CD4-positive, alpha-beta T cell treated with Interferon alpha-2 for 1 hour (primary cell): ENCODE measurements at regions not wholly inside any gene's neighbourhood (a gene's known extent, or its start where the extent isn't known, plus 50 kb on each side); places are given as distances from the start of the nearest gene placed in this dataset.
A peak's percentile ranks its signal among the peaks of the same experiment; 100 is the strongest.
"Not testable (repeated sequence)": the region's sequence is repeated elsewhere in the genome, so short reads cannot be mapped to it uniquely, and the experiment has no call there.

Experiments used
- DNase-seq, 2 donors: peaks; one replicate each; pipeline ENCODE4 v3.0.0-alpha.2; 2020 to 2022

- DNase-seq = no peak
Observed at GRCh38 chr3:66812741-66813140, 185.4 kb upstream of the KBTBD8 start.

GRCh38 chr3:66816090-66816761 lies 181.9 kb upstream of the KBTBD8 start:
- DNase-seq = peak in 1 of 2 donors; percentile 59

DNA sequence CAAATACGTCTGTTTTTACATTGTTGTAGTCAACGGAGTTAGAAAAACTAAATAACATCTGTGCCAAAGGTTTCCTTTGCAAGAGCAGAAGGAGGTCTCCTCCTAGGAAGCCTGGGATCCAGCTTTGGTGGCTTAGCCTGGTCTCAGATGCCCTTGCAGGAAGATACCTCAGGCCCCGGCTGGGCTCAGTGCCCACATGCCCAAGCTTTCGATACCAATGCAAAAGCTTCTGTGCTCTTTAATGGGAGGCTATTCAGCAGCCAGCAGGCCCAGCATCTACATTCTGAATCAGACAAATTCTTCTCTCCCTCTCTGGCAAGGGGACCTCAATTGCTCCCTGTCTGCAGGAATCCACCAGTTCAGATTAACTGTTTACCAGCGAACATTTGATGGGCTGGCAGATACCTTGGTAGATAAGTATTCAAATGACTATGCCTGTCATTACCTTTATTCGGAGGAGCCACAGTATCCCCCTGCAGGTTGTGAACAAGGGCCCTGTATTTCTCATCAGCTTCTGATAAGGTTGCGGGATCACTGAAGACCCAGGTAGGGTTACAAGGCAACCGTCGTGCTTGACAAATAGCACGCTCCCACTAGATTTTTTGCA lies 180.1 kb upstream of the KBTBD8 start:
- DNase-seq = no peak

- DNase-seq = no peak
Observed at GRCh38 chr3:66819993-66820501, 178.1 kb upstream of the KBTBD8 start.

DNA sequence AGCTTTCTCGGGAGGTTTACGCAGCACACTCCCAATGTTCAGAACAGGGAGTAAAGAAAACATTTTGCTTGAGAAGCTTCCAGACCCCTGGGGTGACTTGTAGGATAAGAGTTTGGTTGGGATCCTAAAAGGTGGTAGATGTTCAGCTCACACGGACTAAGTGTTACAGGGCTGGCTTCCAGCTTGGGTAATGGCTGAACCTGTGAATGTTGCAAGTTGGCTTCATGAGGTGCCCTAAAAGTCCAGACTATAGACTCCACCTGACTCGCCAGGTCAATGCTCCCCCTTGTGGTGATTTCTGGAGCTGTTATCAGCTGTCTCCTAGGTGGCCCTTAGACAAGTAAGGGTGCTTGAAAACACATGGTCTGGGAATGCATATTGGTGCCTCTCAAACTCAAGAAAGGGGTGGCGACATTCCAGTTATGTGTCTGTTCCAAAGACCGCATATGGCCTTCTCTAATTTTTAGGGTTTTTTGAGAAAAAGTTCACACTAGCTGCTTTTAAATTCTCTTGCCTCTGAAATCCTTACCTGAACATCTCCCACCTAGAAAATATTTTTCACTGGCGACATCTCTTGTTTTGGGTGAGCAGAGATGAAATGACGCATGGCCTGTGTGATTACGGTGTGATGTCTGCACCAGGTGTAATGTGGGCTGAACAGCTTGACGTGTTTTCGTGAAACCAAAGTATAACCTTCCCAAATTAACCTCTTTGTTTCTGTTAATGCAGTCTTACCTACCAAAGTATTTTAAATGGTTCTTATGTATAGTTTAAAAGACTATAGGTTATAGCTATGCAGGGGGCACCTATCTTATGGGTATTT lies 175.7 kb upstream of the KBTBD8 start:
- DNase-seq = peak; percentile 46 to 74

DNA sequence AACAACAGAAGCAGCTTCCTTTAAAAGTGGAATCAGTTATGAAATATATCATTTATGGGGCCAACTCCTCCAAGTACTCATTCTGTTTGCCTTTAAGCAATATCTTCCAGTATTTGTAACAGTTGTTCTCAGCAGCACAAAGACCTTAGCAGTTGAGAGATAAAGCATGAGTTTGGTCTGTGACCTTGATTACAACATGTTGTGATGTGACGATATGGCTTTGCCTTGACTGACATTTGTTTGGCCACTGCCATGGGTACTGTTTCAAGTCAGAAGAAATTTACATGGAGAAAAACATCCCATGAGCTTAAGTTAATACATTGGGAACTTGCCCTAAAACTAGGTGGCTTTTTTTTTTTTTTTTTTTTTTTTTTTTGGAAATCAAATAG lies 175.1 kb upstream of the KBTBD8 start:
- no peak for DNase-seq

GRCh38 chr3:66823532-66823931 lies 174.6 kb upstream of the KBTBD8 start:
- no peak for DNase-seq

DNA sequence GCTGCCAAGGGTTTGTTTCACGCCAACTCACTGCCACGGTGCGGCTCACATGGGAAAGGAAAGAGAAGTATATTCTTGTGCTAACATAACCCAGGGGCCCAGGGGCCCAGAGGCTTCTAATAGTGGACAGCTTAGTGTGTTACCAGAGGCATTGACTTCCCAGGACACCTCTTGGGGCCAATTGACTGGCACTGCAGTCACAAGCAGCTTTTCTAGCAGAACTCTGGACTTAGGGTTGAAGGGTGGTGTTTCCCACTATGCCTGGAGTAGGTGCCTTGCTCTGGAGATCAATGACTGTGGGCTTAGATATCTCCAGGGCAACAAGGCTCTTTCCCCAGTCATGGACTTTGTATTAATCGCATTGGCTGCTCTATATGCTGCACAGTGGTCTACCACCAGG lies 172.7 kb upstream of the KBTBD8 start:
- DNase-seq = no peak

DNA sequence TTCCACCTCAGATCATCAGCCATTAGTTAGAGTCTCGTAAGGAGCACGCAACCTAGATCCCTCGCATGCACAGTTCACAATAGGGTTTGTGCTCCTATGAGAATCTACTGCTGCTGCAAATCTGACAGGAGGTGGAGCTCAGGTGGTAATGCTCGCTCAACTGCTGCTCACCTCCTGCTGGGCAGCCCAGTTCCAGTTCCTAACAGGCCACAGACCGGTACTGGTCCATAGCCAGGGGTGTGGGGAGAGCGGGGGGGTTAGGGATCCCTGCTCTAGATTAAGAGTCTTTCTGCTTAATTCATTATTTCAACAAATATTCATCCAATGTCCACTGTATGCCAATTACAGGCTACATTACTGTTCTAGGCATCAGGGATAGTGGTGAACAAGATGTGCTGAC lies 170.4 kb upstream of the KBTBD8 start:
- DNase-seq = no peak

DNA sequence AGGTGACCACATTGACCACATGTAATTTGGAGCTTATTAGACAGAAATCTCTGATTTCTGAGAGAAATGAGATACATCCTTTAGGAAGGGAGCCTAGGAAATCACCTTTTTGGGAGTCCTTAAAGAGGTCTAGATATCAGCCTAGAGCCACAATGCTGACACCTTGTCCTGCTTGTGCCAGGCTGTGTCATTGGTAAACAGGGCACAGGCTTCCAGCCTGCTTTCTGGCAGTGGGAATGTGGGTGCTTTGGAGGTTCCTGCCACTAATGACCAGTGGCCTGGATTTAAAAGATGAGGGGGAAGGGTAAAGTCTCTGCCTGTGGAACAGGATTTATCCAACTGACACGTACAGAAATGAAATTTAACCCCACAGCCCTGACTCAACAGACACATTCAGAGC lies 169.8 kb upstream of the KBTBD8 start:
- DNase-seq = no peak

GRCh38 chr3:66830301-66830700 lies 167.8 kb upstream of the KBTBD8 start:
- no peak for DNase-seq

GRCh38 chr3:66831931-66832330 lies 166.2 kb upstream of the KBTBD8 start:
- DNase-seq = no peak

- DNase-seq = no peak
Observed at GRCh38 chr3:66836363-66837152, 161.5 kb upstream of the KBTBD8 start.

DNA sequence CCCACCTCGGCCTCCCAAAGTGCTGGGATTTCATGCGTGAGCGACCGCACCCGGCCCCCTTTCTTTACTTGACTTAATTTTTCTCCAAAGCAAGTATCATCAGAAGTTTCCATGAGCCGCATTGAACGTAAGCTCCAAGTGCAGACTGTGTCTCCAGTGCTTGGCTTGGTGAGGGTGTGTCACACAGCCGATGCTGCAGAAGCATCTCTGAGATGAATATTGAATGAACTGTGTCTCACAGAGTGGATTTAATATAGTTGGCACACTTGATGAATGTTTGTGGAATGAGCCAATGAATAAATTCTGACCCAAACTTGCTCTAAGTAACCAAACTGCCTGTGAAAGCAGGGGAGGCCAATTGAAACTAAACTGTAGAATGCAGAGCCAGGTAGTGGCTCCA lies 159.4 kb upstream of the KBTBD8 start:
- no peak for DNase-seq

DNA sequence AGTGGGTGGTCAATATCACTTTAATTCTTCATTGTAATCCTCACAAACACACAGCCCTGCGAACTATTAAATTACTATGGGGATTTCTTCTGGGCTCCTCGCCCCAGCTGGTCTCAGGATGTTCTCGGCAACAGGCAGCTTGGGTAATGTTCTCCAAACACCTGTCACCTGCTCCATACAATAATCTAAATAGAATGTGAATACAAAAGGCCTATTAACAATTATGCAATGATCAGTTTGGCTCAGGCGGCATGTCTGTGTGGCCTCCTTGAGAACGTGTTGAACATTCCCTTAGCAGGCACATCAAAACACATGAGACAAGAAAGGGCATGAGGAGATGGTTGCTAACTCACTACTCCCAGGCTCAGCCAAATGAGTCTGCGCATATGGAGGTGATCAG lies 158.6 kb upstream of the KBTBD8 start:
- no peak for DNase-seq

DNA sequence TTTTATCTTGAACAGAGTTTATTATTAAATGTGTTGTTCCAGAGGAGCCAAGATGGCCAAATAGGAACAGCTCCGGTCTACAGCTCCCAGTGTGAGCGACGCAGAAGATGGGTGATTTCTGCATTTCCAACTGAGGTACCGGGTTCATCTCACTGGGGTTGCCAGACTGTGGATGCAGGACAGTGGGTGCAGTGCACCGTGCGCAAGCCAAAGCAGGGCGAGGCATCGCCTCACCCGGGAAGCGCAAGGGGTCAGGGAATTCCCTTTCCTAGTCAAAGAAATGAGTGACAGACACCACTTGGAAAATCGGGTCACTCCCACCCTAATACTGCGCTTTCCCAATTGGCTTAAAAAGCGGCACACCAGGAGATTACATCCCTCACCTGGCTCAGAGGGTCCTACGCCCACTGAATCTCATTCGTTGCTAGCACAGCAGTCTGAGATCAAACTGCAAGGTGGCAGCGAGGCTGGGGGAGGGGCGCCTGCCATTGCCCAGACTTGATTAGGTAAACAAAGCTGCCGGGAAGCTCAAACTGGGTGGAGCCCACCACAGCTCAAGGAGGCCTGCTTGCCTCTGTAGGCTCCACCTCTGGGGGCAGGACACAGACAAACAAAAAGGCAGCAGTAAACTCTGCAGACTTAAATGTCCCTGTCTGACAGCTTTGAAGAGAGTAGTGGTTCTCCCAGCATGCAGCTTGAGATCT lies 155.2 kb upstream of the KBTBD8 start:
- not testable (repeated sequence) for DNase-seq

DNA sequence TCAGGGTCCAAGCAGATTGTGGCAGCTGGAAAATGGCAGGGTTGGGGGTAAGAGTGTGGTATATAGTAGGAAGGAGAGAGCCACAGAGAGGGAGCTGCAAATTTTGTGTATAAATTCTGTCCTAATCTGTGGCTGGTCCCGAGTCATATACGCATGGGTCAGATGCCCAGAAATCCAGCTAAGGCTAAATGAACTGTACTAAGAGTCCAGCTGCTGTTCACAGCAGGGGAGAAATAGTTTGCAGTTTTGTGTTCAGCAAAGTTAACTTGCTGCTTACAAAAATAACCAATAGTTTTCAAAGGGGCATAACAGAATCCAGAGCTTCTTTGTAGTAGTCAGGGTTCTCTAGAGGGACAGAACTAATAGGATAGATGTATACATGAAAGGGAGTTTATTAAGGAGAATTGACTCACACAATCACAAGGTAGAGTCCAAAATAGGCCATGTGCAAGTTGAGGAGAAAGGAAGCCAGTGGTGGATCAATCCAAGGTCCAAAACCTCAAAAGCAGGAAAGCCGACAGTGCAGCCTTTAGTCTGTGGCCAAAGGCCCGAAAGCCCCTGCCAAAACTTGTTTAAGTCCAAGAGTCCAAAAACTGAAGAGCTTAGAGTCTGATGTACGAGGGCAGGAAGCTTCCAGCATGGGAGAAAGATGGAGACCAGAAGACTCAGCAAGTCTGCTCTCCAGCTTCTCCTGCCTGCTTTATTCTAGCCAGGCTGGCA lies 146.1 kb upstream of the KBTBD8 start:
- no peak for DNase-seq

- DNase-seq = no peak
Observed at GRCh38 chr3:66854601-66855151, 143.4 kb upstream of the KBTBD8 start.

DNA sequence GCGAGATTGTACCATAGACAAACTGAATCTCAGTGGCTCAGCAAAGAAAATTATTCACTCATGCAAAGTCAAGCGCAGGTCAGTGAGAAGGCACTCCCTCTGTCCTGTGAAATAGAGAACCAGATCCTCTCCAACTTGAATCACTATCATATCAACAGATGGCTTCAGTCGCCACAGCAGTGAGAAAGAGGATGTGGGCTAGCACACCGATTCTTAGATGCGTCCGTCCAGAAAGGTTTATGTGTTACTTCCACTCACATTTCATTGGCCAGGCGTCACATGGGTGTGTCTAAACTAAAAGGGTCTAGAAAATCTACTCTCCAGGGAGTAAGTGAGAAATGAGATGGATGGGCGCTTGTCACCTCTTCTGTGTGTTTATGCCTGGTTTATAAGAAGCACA lies 141.6 kb upstream of the KBTBD8 start:
- peak in 1 of 2 donors; percentile 12 for DNase-seq

GRCh38 chr3:66858656-66859381 lies 139.3 kb upstream of the KBTBD8 start:
- no peak for DNase-seq

GRCh38 chr3:66860771-66861170 lies 137.3 kb upstream of the KBTBD8 start:
- DNase-seq = no peak
